Islet of Langerhans (tissue), 1 donor: ENCODE measurements at regions not wholly inside any gene's neighbourhood (a gene's known extent, or its start where the extent isn't known, plus 50 kb on each side); places are given as distances from the start of the nearest gene placed in this dataset.

ENCODE experiments used
- FAIRE-seq: peaks from one replicate; lab custom pipeline; 2011; peaks lifted over from hg19 to GRCh38; lab: Jason Lieb, UNC

GRCh38 chr6:26292709-26293108, 72.3 kb upstream of the BTN3A2 start:
- no peak for FAIRE-seq

GRCh38 chr6:26294302-26294701, 70.7 kb upstream of the BTN3A2 start:
- no peak for FAIRE-seq

- no peak for FAIRE-seq
Measured at GRCh38 chr6:26295691-26296555, 69.1 kb upstream of the BTN3A2 start.

- FAIRE-seq = no peak
Measured at GRCh38 chr6:26296556-26296856, 68.5 kb upstream of the BTN3A2 start.

- no peak for FAIRE-seq
Measured at GRCh38 chr6:26296857-26297648, 67.9 kb upstream of the BTN3A2 start.

- no peak for FAIRE-seq
Measured at GRCh38 chr6:26299286-26300042, 65.5 kb upstream of the BTN3A2 start.

- no peak for FAIRE-seq
Measured at GRCh38 chr6:26300043-26300331, 65.0 kb upstream of the BTN3A2 start.

GRCh38 chr6:26300359-26300758, 64.6 kb upstream of the BTN3A2 start:
- FAIRE-seq = no peak

GRCh38 chr6:26300828-26301227, 64.2 kb upstream of the BTN3A2 start:
- FAIRE-seq = no peak

GRCh38 chr6:26301638-26302037, 63.4 kb upstream of the BTN3A2 start:
- FAIRE-seq = no peak

- FAIRE-seq = no peak
Measured at GRCh38 chr6:26302941-26303559, 61.9 kb upstream of the BTN3A2 start.

GRCh38 chr6:26304213-26304796, 60.7 kb upstream of the BTN3A2 start:
- FAIRE-seq = no peak

- no peak for FAIRE-seq
Measured at GRCh38 chr6:26304797-26305640, 60.0 kb upstream of the BTN3A2 start.

- FAIRE-seq = no peak
Measured at GRCh38 chr6:26305641-26305969, 59.4 kb upstream of the BTN3A2 start.

- no peak for FAIRE-seq
Measured at GRCh38 chr6:26306232-26306631, 58.8 kb upstream of the BTN3A2 start.

- no peak for FAIRE-seq
Measured at GRCh38 chr6:26307850-26308249, 57.1 kb upstream of the BTN3A2 start.

- FAIRE-seq = no peak
Measured at GRCh38 chr6:26309731-26310142, 55.3 kb upstream of the BTN3A2 start.

GRCh38 chr6:26311012-26311384, 54.0 kb upstream of the BTN3A2 start:
- no peak for FAIRE-seq

- no peak for FAIRE-seq
Measured at GRCh38 chr6:26311385-26312095, 53.5 kb upstream of the BTN3A2 start.

GRCh38 chr6:26312096-26312463, 52.9 kb upstream of the BTN3A2 start:
- FAIRE-seq = no peak
